ENCODE measurements at regions not wholly inside any gene's neighbourhood (a gene's known extent, or its start where the extent isn't known, plus 50 kb on each side); places are given as distances from the start of the nearest gene placed in this dataset.
"Not testable (repeated sequence)": the region's sequence is repeated elsewhere in the genome, so short reads cannot be mapped to it uniquely, and the experiment has no call there.

DNA sequence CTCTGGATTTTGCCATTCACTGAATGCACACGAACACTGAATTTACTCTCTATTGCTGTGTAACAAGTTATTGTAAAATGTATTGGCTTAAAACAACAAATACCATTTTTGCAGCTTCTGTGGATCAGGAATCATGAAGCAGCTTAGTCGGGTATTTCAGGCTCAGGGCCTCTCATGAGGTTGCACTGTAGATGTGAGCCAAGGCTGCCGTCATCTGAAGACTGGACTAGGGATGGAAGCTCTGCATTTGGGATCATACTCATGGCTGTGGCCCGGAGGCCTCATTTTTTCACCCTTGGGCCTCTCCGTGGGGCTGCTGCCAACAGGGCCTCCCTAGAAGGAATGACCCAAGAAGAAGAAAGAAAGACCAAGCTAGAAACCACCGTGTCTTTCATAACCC lies 492.4 kb upstream of the CDH4 start:
- DNase-seq (ENCODE audit: low read depth in 3 of 3): no peak

DNA sequence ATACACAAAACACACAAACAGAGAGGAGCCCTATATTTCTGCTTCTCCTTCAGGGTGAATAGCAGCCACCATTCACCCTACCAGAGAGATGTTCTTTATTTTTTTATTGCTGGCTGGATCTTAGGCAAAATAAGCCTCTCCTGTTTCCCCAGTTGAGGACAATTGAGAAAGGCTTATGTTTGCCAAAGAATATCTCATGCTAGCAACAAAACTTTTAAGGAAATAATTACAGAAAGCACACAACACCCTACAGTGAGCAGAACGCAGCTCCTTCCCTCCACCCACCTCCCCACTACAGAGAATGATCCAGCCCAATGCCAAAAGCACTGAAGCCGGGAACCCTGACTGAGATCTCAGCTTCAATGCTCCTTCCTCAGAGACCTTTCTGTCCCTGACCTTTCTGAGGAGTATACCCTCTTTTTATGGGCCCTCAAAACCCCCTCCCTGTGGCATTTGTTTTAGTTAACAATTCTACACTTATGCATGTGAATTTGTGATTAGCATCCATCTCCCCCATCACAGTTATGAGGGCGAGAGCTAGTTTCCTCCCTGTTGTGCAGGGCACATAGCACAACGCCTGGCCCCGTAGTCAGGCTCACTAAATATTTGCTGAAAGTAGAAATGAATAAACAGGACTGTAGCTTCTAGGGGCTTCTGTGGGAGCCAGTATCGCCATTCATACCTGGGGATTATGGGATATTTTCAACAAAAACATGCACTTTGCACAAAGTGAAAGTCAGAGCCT lies 491.6 kb upstream of the CDH4 start:
- DNase-seq (ENCODE audit: low read depth in 3 of 3): no peak

DNA sequence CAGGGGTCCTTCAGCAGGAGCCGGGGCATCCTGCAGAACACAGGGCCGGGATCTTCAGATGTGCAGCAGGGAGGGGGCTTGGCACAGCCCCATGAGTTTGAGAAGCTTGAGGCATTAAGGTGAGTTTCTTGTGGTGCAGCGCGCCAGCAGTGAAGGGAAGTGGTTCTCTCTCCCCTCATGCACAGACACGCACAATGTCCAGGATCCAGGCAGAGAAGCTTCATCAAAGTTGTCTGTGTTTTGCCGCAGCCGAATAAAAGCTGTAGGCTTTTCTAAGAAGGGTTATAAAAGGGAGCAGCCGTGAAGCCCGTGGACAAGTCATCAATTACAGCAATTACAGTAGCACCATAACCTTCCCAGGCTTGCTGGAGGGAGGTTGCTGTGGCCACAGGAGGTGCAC lies 491.0 kb upstream of the CDH4 start:
- no peak for DNase-seq (ENCODE audit: low read depth in 3 of 3)

DNA sequence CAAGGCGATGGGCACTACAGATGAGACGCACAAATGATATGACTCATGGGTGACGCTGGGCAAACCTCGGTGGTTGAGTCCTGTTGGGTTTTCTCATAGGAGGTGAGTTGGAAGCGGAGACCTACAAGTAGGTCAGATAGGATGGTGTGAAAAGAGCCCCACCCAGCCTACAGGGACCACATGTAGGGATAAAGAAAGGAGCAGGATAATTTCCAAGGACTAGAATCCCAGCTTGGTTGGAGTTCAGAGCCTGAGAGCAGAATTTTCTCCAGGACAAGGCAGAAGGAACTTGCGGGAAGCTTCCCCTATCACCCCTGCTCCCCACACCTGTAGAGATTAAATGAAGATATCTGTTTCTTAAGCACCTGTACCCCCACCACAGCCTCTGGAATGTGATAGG lies 489.7 kb upstream of the CDH4 start:
- no peak for DNase-seq (ENCODE audit: low read depth in 3 of 3)

DNA sequence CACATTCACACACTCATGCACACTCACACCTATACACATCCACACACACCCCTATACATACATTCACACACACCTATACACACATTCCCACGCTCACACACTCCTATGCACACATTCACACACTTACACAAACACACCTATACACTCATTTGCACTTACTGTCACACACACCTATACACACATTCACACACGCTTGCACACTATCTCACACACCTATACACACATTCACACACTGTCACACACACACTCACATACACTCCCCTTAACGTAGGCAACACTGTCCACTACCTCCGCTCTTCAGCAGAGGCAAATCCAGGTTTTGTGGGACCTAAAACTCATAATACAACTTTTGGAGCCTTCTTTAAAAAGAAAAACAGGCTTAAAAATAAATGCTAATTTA lies 487.7 kb upstream of the CDH4 start:
- DNase-seq (ENCODE audit: low read depth in 3 of 3): no peak

DNA sequence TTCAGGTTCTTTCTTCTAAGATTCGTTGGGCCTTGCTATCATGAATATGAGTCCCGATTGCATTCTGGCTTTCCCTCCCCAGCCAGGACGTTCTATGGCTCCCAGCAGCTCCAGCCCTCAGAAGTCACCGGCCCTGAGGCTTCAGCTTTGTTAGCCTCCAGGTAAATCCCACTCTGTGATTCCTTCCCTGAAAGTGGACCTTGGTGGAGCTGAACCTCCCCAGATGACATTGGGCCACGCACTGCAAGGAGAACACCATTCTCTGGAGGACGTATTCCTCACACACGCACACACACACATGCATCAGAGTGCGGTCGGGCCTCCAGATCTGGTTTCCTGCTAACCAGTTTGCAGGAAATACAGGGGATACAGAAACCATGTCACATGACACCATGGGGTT lies 487.3 kb upstream of the CDH4 start:
- no peak for DNase-seq (ENCODE audit: low read depth in 3 of 3)

DNA sequence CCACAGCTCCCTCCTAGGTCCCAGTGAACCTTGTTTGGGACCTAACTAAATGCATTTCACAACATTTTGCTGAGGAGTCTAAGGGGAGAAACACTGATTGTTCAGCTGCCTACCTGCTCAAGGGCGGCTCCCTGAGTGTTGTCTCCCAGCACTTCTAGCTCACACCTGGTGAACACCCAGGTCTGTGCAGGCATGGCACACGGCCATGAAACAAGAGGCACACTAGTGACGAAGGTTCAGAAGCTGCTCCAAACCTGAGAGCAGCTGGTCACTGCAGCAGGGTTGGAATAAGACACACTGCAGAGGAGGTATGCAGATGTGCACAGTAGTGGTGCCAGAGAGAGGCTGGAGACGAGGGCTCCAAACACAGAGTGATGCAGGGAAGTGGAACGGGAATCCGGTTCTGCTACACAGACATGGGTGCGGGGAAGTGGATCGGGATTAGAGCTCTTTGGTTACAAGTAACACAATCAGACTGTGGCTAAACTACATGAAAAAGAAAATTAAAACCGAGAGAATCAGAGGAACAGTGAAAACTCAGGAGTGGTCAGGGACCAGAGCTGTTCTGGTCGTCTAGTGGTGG lies 486.1 kb upstream of the CDH4 start:
- DNase-seq (ENCODE audit: low read depth in 3 of 3): no peak

DNA sequence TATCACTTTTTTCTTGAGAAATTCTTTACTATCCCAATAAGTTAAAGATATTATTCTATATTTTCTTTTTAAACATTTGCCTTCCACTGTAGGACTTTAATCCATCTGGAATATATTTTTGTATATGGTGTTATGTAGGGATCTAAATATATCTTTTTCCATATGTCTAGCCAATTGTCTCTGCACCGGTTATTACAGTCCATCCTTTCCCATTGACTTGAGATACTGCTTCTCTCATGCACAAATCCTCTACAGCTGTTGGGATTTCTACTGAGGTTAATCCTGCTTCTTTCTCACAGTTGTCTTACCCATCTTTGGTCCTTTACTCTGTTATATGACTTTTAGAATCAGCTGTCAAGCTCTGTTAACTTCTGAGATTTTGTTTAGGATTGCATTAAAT lies 483.8 kb upstream of the CDH4 start:
- no peak for DNase-seq (ENCODE audit: low read depth in 3 of 3)

DNA sequence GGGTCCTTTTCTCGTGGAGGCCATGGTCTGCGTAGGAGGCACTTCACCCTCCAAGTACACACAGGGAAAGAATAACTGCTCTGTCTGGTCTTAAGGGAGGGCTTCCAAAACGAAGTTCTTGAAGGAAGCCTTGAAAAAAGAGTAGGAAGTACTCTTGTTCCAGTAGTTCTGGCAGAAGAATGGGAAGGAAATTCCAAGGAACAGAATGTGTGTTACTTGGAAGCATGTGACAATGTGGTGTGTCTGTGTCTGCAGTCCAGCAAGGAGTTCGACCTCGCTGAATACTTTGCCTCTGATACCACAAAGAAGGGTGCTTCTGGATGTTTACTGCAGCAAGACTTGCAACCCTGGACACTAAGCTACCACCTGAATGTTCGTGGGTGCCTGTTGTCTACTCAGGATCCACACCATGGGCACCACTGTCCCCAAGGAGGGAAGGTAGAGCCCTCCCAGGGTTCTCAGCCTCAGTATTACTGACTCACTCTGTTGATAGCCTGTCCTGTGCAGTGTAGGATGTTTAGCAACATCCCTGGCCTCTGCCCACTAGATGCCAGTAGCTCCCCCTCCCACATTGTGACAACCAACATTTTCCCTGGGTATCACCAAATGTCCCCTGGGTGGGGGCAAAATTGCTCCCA lies 471.6 kb upstream of the CDH4 start:
- no peak for DNase-seq (ENCODE audit: low read depth in 3 of 3)

DNA sequence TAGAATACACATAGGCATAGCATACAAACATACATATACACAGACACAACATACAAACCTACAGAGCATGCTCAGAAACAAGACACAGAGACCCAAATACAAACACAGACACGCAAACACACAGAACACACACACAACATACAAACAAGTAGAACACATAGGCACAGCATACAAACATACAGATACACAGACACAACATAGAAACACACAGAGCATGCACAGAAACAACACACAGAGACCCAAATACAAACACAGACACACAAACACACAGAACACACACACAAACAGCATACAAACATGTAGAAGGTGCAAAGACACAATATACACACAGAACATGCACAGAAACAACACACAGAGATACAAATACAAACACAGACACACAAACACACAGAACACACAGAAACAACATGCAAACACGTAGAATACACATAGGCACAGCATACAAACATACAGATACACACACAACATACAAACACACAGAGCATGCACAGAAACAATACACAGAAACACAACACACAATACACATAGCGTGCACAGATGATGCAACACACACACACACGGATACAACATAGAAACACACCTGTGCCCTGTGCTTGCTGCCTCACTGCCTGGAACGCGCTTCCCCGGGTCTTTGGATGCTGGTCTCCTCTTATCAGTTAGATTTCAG lies 469.0 kb upstream of the CDH4 start:
- no peak for DNase-seq (ENCODE audit: low read depth in 3 of 3)

DNA sequence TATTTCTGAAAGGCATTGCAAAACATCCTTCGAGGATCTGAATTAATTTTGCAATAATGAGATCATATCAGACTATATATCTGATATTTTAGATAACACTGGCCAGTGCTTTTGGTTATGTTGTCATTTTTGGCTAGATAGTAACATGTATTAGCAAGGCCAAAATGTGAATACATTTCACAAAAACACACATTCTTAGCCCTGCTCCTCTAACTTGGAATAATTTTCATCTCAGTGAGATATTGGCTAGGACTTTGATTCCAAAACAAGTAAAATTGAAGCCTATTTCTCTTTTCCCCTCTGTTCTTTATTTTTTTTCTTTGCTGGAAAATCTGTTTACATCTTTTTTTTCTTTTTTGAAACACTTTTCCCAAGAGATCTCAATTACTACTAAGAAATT lies 466.8 kb upstream of the CDH4 start:
- DNase-seq (ENCODE audit: low read depth in 3 of 3): no peak

DNA sequence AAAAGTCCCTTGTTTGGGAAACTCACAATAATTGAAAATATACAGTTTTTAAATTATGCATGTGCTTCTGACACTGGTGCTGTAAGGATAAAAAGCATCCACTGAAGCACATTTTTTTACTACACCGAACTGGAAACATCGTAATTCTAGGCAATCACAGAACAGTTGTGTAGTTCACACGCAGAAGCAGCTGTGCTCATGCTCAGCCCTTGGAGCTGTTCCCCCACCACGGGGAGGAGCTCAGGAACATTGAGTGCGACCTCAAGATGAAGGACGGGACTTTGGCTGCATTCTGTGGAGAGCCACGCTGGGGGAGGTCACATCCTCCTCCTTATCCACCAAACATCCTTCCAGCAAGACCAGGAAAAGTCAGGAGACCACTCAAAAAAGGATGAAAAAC lies 466.3 kb upstream of the CDH4 start:
- DNase-seq (ENCODE audit: low read depth in 3 of 3): no peak

DNA sequence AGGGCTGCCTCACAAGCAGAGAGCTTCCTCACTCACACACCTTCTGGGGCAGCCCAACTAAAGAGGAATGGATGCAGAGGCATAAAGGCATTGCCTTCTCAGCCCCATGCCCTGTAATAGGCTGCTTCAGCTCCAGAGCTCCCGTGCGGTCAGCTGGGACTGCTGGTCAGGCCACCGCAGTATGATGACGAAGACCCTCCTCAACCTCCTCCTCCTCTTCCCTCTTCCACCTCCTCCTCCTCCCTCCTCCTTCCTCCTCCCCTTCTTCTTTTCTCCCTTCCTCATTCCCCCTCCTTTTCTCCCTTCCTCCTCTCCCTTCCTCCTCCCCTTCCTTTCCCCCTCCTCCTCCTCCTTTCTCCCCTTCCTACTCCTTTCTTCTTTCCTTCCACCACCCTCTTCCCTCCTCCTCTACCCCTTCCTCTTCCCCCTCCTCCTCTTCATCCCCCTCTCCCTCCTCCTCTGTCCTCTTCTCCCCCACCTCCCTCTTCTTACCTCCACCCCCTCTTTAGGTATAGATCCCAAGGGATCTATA lies 465.3 kb upstream of the CDH4 start:
- no peak for DNase-seq (ENCODE audit: low read depth in 3 of 3)

DNA sequence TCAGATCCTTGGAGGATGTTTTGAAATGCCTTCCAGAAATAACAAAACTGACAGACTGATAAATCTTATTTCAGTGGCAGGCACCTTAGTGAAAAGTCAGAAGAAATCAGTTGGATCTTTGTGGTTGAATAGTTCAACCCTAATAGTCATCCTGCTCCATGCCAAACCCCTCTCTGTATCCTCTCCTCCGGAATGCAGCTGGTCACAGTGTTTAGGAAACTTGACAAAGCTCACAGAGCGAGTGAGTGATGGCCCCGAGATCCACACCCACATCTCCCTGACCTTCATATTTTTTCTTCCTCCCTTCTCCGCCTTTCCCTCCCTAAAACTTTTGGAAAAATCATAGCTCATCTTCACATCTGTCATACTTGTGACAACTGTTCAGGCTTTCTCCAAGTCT lies 464.8 kb upstream of the CDH4 start:
- no peak for DNase-seq (ENCODE audit: low read depth in 3 of 3)

DNA sequence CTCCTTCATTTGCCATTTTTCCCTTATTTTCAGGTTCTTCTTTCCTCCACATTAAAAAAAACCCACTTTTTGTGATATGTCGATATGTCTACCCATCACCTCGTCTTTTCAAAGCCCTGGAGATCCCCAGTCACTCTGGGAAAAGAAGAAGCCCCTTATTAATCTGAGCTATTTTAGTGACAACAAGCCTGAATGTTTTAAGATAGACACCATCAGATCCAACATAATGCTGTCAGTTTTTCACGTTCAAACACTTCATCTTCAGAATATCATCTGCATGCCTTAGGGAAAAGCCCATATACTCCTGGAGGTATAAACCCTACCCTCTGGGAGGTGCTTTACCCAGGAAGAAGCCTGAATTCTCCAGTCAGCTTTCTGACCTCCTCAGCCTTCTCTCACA lies 464.0 kb upstream of the CDH4 start:
- DNase-seq (ENCODE audit: low read depth in 3 of 3): no peak

DNA sequence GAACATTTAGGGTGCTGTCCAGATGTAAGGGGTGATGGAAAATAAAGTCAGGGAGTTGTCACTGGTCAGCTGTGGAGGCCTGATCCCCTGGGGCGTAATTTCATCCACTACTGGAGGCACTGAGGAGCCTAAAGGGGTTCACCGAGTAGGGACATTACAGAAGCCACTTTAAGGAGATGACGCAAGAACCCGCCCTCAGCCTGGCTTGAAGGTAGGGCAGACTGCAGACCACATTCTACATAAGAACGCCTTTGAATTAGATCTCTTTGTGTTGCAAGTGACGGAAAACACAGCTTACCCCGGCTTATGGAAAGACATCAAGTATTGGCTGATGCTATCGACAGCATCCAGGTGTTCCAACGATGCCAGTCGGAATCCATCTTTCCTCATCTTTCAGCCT lies 462.7 kb upstream of the CDH4 start:
- DNase-seq (ENCODE audit: low read depth in 3 of 3): no peak

DNA sequence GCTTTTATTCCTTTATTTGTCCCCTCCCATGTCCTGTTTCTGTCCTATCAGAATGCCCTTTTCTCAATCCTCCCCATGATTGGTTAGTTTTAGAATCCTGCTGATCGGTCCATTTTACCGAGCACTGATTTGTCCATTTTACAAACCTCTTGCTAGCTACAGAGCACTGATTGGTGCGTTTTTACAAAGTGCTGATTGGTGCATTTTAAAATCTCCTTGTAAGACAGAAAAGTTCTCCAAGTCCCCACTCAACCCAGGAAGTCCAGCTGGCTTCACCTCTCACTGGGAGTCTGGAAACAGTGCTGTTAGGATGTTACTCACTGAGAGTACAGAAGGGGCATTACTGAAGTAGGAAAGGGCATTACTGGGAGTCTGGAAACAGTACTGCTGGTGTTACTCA lies 461.7 kb upstream of the CDH4 start:
- DNase-seq (ENCODE audit: low read depth in 3 of 3): not testable (repeated sequence)

DNA sequence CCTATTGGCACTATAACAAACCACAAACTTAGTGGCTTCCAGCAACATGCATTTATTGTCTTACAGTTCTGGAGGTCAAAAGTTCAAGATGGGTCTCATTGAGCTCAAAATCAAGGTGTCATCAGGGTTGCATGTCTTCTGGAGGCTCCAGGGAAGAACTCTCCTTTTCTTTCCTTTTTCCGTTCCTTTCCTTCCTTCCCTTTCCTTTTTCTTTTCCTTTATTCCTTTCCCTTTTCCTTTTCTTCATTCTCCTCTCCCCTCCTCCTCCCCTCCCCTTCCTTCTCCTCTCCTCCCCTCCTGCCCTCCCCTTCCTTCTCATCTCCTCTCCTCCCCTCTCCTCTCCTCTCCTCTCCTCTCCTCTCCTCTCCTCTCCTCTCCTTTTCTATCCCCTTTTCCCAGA lies 460.2 kb upstream of the CDH4 start:
- no peak for DNase-seq (ENCODE audit: low read depth in 3 of 3)

DNA sequence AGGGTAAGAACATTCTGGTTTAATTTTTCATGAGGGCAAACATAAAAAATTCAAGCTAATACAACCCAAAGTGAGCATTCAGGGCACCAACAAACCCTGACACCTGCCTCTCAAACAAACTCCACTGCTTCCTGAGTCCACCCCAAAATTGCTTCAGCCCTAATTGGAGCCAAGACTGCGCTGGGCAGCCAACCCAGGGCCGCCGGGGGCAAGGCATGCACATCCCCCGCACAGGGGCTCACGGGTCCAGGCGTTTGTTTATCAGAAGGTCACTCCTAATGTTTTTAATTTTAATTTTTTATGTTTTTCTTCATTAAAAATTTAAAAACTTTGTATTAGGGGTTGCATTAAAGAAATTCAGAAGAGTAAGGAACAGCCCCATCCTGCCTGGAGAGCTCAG lies 459.1 kb upstream of the CDH4 start:
- no peak for DNase-seq (ENCODE audit: low read depth in 3 of 3)

DNA sequence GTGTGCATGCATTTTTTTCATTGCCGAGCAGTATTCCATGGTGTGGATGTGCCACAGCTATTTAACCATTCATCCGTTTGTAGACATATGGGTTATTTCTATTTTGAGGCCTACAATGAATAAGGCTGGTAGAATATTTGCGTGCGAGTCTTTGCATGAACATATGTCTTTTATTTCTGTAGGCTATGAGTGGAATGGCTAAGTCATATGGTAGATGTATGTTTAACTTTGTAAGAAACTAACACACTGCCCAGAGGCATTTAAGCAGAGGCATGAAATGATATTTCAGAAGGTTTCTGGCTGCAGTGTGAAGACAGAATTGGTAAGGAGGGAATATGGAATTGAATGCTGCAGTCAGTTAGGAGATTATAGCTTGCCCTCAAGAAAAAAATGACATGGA lies 457.4 kb upstream of the CDH4 start:
- no peak for DNase-seq (ENCODE audit: low read depth in 3 of 3)

DNA sequence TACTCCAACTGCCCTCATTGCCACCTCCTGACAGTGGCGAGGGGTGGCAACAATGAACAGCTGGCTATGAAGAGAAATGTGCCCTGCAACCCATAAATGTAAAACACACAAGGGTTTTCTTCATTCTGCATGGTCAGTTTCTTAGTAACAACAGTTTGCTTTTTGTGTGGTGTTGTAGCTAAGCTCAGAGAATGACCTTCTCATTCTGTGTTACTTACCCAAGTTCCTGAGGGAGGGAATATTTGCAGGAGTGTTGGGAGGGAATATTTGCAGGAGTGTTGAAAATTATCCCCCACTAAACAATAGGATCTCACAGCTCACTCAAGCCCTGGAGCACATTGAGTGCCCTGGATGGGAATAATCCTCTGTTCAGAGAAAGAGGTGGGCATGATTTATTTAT lies 456.4 kb upstream of the CDH4 start:
- DNase-seq (ENCODE audit: low read depth in 3 of 3): no peak

DNA sequence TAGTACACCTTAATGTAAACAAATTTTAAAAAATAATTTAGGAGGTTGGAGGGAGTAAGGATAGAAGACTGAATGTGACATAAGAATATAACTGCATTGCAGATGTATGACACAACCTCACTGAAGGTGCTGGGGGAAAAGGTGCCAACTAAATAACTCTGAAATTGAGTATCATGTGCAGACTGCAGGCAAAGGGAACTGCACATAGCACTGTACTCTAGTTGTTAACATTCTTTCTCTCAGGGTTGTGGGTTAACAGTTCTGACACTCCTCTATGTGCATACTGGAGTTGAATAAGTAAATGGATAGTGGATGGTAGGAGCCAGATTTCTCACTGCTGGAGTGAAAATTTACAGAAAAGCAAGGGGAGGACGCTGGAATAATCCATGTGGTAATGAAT lies 451.9 kb upstream of the CDH4 start:
- no peak for DNase-seq (ENCODE audit: low read depth in 3 of 3)

DNA sequence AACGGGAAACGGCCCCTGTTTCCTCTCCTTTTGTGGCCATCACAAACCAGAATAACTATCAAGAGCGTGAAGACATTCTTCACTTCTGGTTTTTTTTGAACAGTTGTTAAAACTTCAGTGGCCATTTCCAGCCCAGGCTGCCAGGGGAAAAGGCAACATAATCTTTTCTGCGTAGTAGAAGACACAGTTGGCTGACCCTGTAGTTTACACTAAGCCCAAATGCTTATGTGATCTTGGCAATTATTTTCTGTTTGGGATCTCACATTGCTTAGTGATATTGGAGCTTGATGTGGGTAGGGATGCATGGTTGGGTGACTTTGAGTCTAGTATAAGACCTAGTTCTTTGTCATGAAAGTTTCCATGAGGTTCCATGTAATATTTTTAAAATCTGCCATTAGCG lies 449.4 kb upstream of the CDH4 start:
- DNase-seq (ENCODE audit: low read depth in 3 of 3): no peak
